Astrocyte (in vitro differentiated cells and primary cell): ENCODE measurements at regions not wholly inside any gene's neighbourhood (a gene's known extent, or its start where the extent isn't known, plus 50 kb on each side); places are given as distances from the start of the nearest gene placed in this dataset.
"Not testable (repeated sequence)": the region's sequence is repeated elsewhere in the genome, so short reads cannot be mapped to it uniquely, and the experiment has no call there.

Source experiments
- DNase-seq: peaks from one replicate; pipeline ENCODE4 v3.0.0-alpha.2; 2010; ENCODE audit warnings: low read depth
- FAIRE-seq: peaks from 2 replicates; lab custom pipeline; 2011; peaks lifted over from hg19 to GRCh38; lab: Jason Lieb, UNC
- H2AFZ ChIP-seq: 2 replicates; pipeline ENCODE4 v1.6.0; 2012; ENCODE audit warnings: low read depth, low read length, inconsistent platforms
- H3K27ac ChIP-seq: 2 replicates; pipeline ENCODE4 v1.5.1; 2011; ENCODE audit warnings: low read depth, low read length, inconsistent platforms
- H3K27me3 ChIP-seq: 2 replicates; pipeline ENCODE4 v1.6.0; 2011; ENCODE audit warnings: low read length, inconsistent platforms; ENCODE audit not compliant: insufficient read depth
- H3K36me3 ChIP-seq: 2 replicates; pipeline ENCODE4 v1.5.1; 2011; ENCODE audit warnings: low read length, inconsistent platforms; ENCODE audit not compliant: insufficient read depth
- H3K4me1 ChIP-seq: 2 replicates; pipeline ENCODE4 v1.5.1; 2011; ENCODE audit warnings: low read length, inconsistent platforms; ENCODE audit not compliant: insufficient read depth
- H3K4me2 ChIP-seq: 2 replicates; pipeline ENCODE4 v1.6.0; 2012; ENCODE audit warnings: low read length, inconsistent platforms
- H3K4me3 ChIP-seq: 2 replicates; pipeline ENCODE4 v1.5.1; 2011; ENCODE audit warnings: low read depth, mild to moderate bottlenecking, low read length, inconsistent platforms; ENCODE audit not compliant: insufficient read depth
- H3K79me2 ChIP-seq: 2 replicates; pipeline ENCODE4 v1.6.0; 2012; ENCODE audit warnings: mild to moderate bottlenecking, low read length, inconsistent platforms; ENCODE audit not compliant: insufficient read depth
- H3K9ac ChIP-seq: 2 replicates; pipeline ENCODE4 v1.6.0; 2012; ENCODE audit warnings: mild to moderate bottlenecking, low read length, inconsistent platforms
- H3K9me3 ChIP-seq: 2 replicates; pipeline ENCODE4 v1.5.1; 2012; ENCODE audit warnings: low read depth, mild to moderate bottlenecking, low read length, inconsistent platforms; ENCODE audit not compliant: insufficient read depth
- H4K20me1 ChIP-seq: 2 replicates; pipeline ENCODE4 v1.6.0; 2012; ENCODE audit warnings: low read length, inconsistent platforms; ENCODE audit not compliant: insufficient read depth
- H3K27ac Mint-ChIP-seq: one replicate; pipeline ENCODE4 v1.8.0; 2021; ENCODE audit warnings: mild to moderate bottlenecking, mixed read lengths; ENCODE audit not compliant: unreplicated experiment
- H3K27me3 Mint-ChIP-seq: one replicate; pipeline ENCODE4 v1.8.0; 2021; ENCODE audit warnings: low read depth, mixed read lengths; ENCODE audit not compliant: unreplicated experiment
- H3K36me3 Mint-ChIP-seq: one replicate; pipeline ENCODE4 v1.8.0; 2021; ENCODE audit warnings: low read depth, mixed read lengths; ENCODE audit not compliant: unreplicated experiment
- H3K4me1 Mint-ChIP-seq: one replicate; pipeline ENCODE4 v1.8.0; 2021; ENCODE audit warnings: low read depth, mixed read lengths; ENCODE audit not compliant: unreplicated experiment
- H3K4me3 Mint-ChIP-seq: one replicate; pipeline ENCODE4 v1.8.0; 2021; ENCODE audit warnings: mild to moderate bottlenecking, moderate library complexity, mixed read lengths; ENCODE audit not compliant: unreplicated experiment
- H3K9me3 Mint-ChIP-seq: one replicate; pipeline ENCODE4 v1.8.0; 2021; ENCODE audit warnings: mild to moderate bottlenecking, mixed read lengths; ENCODE audit not compliant: unreplicated experiment
- CTCF ChIP-seq: IDR thresholded peaks from 2 replicates; pipeline ENCODE4 v1.5.1; 2011; ENCODE audit warnings: low read depth, mild to moderate bottlenecking, inconsistent platforms, low read length, moderate library complexity; ENCODE audit not compliant: insufficient read depth
- EZH2 ChIP-seq: IDR thresholded peaks from 2 replicates; pipeline ENCODE4 v1.6.1; 2012; ENCODE audit warnings: mild to moderate bottlenecking, low read length, inconsistent platforms; ENCODE audit not compliant: insufficient read depth

GRCh38 chr17:30697619-30698460 lies 126.7 kb downstream of the CRLF3 start:
- H3K36me3 ChIP-seq, H3K36me3 Mint-ChIP-seq, FAIRE-seq, H3K27ac Mint-ChIP-seq, H3K79me2 ChIP-seq, H3K4me3 Mint-ChIP-seq, DNase-seq, H3K4me3 ChIP-seq, H3K9ac ChIP-seq, H3K9me3 Mint-ChIP-seq, H3K27me3 ChIP-seq, H3K27ac ChIP-seq, H3K9me3 ChIP-seq, H2AFZ ChIP-seq, H3K27me3 Mint-ChIP-seq, H4K20me1 ChIP-seq, H3K4me1 ChIP-seq: not testable (repeated sequence)
- H3K4me2 ChIP-seq: peak overlapping the region; percentile 73
- peak; percentile 33 for TF ChIP-seq CTCF
- H3K4me1 Mint-ChIP-seq: peaks cover 16% of the 10 kb centered on the region

- Histone ChIP-seq H2AFZ (no peak overlapping the region), H3K4me1 (peaks cover 4% of the 10 kb centered on the region), H3K4me2 (no peak overlapping the region), H4K20me1 (no peaks in the 10 kb centered on the region), H3K9me3 (no peaks in the 10 kb centered on the region), H3K27ac (no peak overlapping the region), H3K79me2 (no peaks in the 10 kb centered on the region), H3K36me3 (no peaks in the 10 kb centered on the region), H3K27me3 (no peaks in the 10 kb centered on the region), H3K4me3 (no peak overlapping the region), H3K9ac (no peak overlapping the region)
- FAIRE-seq (no peak), DNase-seq (no peak)
- H3K9me3 Mint-ChIP-seq: peaks cover 2% of the 10 kb centered on the region
- H3K4me3 Mint-ChIP-seq: no peak overlapping the region
- TF ChIP-seq EZH2 (no peak), CTCF (no peak)
- H3K4me1 Mint-ChIP-seq: peaks cover 16% of the 10 kb centered on the region
- H3K36me3 Mint-ChIP-seq: no peaks in the 10 kb centered on the region
- H3K27ac Mint-ChIP-seq: no peak overlapping the region
- H3K27me3 Mint-ChIP-seq: peaks cover 6% of the 10 kb centered on the region
Measured at GRCh38 chr17:30696234-30696633, 128.3 kb downstream of the CRLF3 start.

- H3K9me3 ChIP-seq, H4K20me1 ChIP-seq, H3K27me3 ChIP-seq, H3K79me2 ChIP-seq, H3K27ac ChIP-seq, H3K4me3 Mint-ChIP-seq, H3K36me3 ChIP-seq, H3K4me3 ChIP-seq, H3K27me3 Mint-ChIP-seq, H3K4me1 ChIP-seq, H3K27ac Mint-ChIP-seq, H3K36me3 Mint-ChIP-seq, H3K9me3 Mint-ChIP-seq, H2AFZ ChIP-seq, FAIRE-seq, H3K9ac ChIP-seq: not testable (repeated sequence)
- H3K4me1 Mint-ChIP-seq: peaks cover 11% of the 10 kb centered on the region
- peak; percentile 34 for DNase-seq
- peak overlapping the region; percentile 45 for H3K4me2 ChIP-seq
Measured at GRCh38 chr17:30695265-30695811, 129.2 kb downstream of the CRLF3 start.

- H3K27me3 ChIP-seq, H3K9me3 ChIP-seq, H3K36me3 ChIP-seq, H3K36me3 Mint-ChIP-seq, H4K20me1 ChIP-seq, H3K4me1 Mint-ChIP-seq, H3K4me1 ChIP-seq, H3K4me3 ChIP-seq, FAIRE-seq, DNase-seq, H3K27me3 Mint-ChIP-seq, H3K27ac ChIP-seq, H3K79me2 ChIP-seq, H3K9me3 Mint-ChIP-seq, H3K9ac ChIP-seq: not testable (repeated sequence)
- peak overlapping the region; percentile 67 for H3K4me3 Mint-ChIP-seq
- Histone ChIP-seq H2AFZ (peak overlapping the region; percentile 18), H3K4me2 (peak overlapping the region; percentile 67)
- H3K27ac Mint-ChIP-seq: peak overlapping the region; percentile 26
Measured at GRCh38 chr17:30693772-30694171, 130.7 kb downstream of the CRLF3 start.
